PC-3 (cell line): ENCODE measurements at regions not wholly inside any gene's neighbourhood (a gene's known extent, or its start where the extent isn't known, plus 50 kb on each side); places are given as distances from the start of the nearest gene placed in this dataset.

Experiments
- EZH2 ChIP-seq: fragments of 300-600 bp; sonication (generic); IDR thresholded peaks from one replicate; pipeline ENCODE4 v1.6.1; 2017; ENCODE audit warnings: antibody characterized with exemption, mild to moderate bottlenecking, low read length; ENCODE audit not compliant: unreplicated experiment
- EZH2phosphoT487 ChIP-seq: fragments of 300-600 bp; sonication (generic); IDR thresholded peaks from 2 replicates; pipeline ENCODE4 v1.6.1; 2018; ENCODE audit warnings: mild to moderate bottlenecking, antibody characterized with exemption, low read length, borderline replicate concordance
- TF ChIP-seq, protein P1 (sequence below): fragments of 300-600 bp; sonication (generic); conservative IDR thresholded peaks from 2 replicates; pipeline ENCODE4 v1.5.1; 2017; ENCODE audit warnings: antibody characterized with exemption, low read depth, mild to moderate bottlenecking, low read length

GRCh38 chr5:73238873-73239272 is 65.9 kb downstream of the TMEM174 start:
- TF ChIP-seq, protein P1, sequence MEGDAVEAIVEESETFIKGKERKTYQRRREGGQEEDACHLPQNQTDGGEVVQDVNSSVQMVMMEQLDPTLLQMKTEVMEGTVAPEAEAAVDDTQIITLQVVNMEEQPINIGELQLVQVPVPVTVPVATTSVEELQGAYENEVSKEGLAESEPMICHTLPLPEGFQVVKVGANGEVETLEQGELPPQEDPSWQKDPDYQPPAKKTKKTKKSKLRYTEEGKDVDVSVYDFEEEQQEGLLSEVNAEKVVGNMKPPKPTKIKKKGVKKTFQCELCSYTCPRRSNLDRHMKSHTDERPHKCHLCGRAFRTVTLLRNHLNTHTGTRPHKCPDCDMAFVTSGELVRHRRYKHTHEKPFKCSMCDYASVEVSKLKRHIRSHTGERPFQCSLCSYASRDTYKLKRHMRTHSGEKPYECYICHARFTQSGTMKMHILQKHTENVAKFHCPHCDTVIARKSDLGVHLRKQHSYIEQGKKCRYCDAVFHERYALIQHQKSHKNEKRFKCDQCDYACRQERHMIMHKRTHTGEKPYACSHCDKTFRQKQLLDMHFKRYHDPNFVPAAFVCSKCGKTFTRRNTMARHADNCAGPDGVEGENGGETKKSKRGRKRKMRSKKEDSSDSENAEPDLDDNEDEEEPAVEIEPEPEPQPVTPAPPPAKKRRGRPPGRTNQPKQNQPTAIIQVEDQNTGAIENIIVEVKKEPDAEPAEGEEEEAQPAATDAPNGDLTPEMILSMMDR = no peak
- TF ChIP-seq EZH2 = no peak
- no peak for TF ChIP-seq EZH2phosphoT487
